ENCODE measurements at regions not wholly inside any gene's neighbourhood (a gene's known extent, or its start where the extent isn't known, plus 50 kb on each side); places are given as distances from the start of the nearest gene placed in this dataset.
"Not testable (repeated sequence)": the region's sequence is repeated elsewhere in the genome, so short reads cannot be mapped to it uniquely, and the experiment has no call there.

GRCh38 chr12:73072214-73072613 lies 800.0 kb downstream of the TRHDE start:
- POLR2A ChIA-PET, result no interaction called here
- H3K27me3 Mint-ChIP-seq (ENCODE audit: low read depth), result no peaks in the 10 kb centered on the region

GRCh38 chr12:73076760-73077159 lies 804.6 kb downstream of the TRHDE start:
- ChIA-PET CTCF (no interaction called here), POLR2A (no interaction called here)
- H3K4me1 Mint-ChIP-seq (ENCODE audit: low read depth), result no peaks in the 10 kb centered on the region
- no peaks in the 10 kb centered on the region for H3K36me3 Mint-ChIP-seq (ENCODE audit: low read depth)
- H3K9me3 Mint-ChIP-seq (ENCODE audit: insufficient read depth), result peaks cover 3% of the 10 kb centered on the region
- DNase-seq (no peak), ATAC-seq (no peak)
- no peak overlapping the region for H3K4me3 Mint-ChIP-seq
- no peak overlapping the region for H3K27ac Mint-ChIP-seq
- no peaks in the 10 kb centered on the region for H3K27me3 Mint-ChIP-seq (ENCODE audit: low read depth)

More at GRCh38 chr12:73072214-73072613, 800.0 kb downstream of the TRHDE start:
- Mint-ChIP-seq H3K36me3 (ENCODE audit: low read depth) (no peaks in the 10 kb centered on the region), H3K4me3 (no peak overlapping the region), H3K9me3 (ENCODE audit: insufficient read depth) (peaks cover 13% of the 10 kb centered on the region), H3K27ac (no peak overlapping the region), H3K4me1 (ENCODE audit: low read depth) (no peaks in the 10 kb centered on the region)
- CTCF ChIA-PET, result no interaction called here
- ATAC-seq (no peak), DNase-seq (no peak)

GRCh38 chr12:73083736-73084135 lies 811.6 kb downstream of the TRHDE start:
- Mint-ChIP-seq H3K27ac (no peak overlapping the region), H3K27me3 (ENCODE audit: low read depth) (no peaks in the 10 kb centered on the region), H3K4me1 (ENCODE audit: low read depth) (no peaks in the 10 kb centered on the region), H3K9me3 (ENCODE audit: insufficient read depth) (peaks cover 10% of the 10 kb centered on the region), H3K4me3 (no peak overlapping the region), H3K36me3 (ENCODE audit: low read depth) (no peaks in the 10 kb centered on the region)
- ATAC-seq, result no peak
- CTCF ChIA-PET, result no interaction called here
- POLR2A ChIA-PET, result no interaction called here
- no peak for DNase-seq

GRCh38 chr12:73106296-73106695 lies 834.1 kb downstream of the TRHDE start:
- Mint-ChIP-seq H3K4me3 (no peak overlapping the region), H3K36me3 (ENCODE audit: low read depth) (no peaks in the 10 kb centered on the region)

GRCh38 chr12:73106896-73107295 lies 834.7 kb downstream of the TRHDE start:
- ChIA-PET POLR2A (no interaction called here), CTCF (no interaction called here)
- Mint-ChIP-seq H3K4me3 (no peak overlapping the region), H3K27me3 (ENCODE audit: low read depth) (no peaks in the 10 kb centered on the region), H3K4me1 (ENCODE audit: low read depth) (no peaks in the 10 kb centered on the region), H3K9me3 (ENCODE audit: insufficient read depth) (peaks cover 5% of the 10 kb centered on the region), H3K36me3 (ENCODE audit: low read depth) (no peaks in the 10 kb centered on the region), H3K27ac (no peak overlapping the region)
- no peak for DNase-seq
- no peak for ATAC-seq

More at GRCh38 chr12:73106296-73106695, 834.1 kb downstream of the TRHDE start:
- no peak overlapping the region for H3K27ac Mint-ChIP-seq
- ChIA-PET POLR2A (no interaction called here), CTCF (no interaction called here)
- DNase-seq, result no peak
- H3K9me3 Mint-ChIP-seq (ENCODE audit: insufficient read depth), result peaks cover 7% of the 10 kb centered on the region
- no peaks in the 10 kb centered on the region for H3K4me1 Mint-ChIP-seq (ENCODE audit: low read depth)
- ATAC-seq, result no peak
- H3K27me3 Mint-ChIP-seq (ENCODE audit: low read depth), result no peaks in the 10 kb centered on the region

- Mint-ChIP-seq H3K36me3 (ENCODE audit: low read depth) (no peaks in the 10 kb centered on the region), H3K27me3 (ENCODE audit: low read depth) (no peaks in the 10 kb centered on the region), H3K4me1 (ENCODE audit: low read depth) (no peaks in the 10 kb centered on the region), H3K27ac (no peak overlapping the region), H3K4me3 (no peak overlapping the region), H3K9me3 (ENCODE audit: insufficient read depth) (peaks cover 10% of the 10 kb centered on the region)
- POLR2A ChIA-PET, result no interaction called here
- CTCF ChIA-PET, result no interaction called here
- DNase-seq, result no peak
- no peak for ATAC-seq
These were observed 838.6 kb downstream of the TRHDE start for GRCh38 chr12:73110816-73111215.

- no peak for DNase-seq
- Mint-ChIP-seq H3K4me1 (ENCODE audit: low read depth) (no peaks in the 10 kb centered on the region), H3K27ac (no peak overlapping the region), H3K4me3 (no peak overlapping the region), H3K36me3 (ENCODE audit: low read depth) (no peaks in the 10 kb centered on the region), H3K9me3 (ENCODE audit: insufficient read depth) (peaks cover 14% of the 10 kb centered on the region), H3K27me3 (ENCODE audit: low read depth) (no peaks in the 10 kb centered on the region)
- ATAC-seq, result no peak
- ChIA-PET CTCF (no interaction called here), POLR2A (no interaction called here)
These were observed 840.1 kb downstream of the TRHDE start for GRCh38 chr12:73112035-73112816.

GRCh38 chr12:73124480-73124879 lies 852.3 kb downstream of the TRHDE start:
- H3K4me1 Mint-ChIP-seq (ENCODE audit: low read depth), result no peaks in the 10 kb centered on the region
- no peaks in the 10 kb centered on the region for H3K9me3 Mint-ChIP-seq (ENCODE audit: insufficient read depth)
- no peak overlapping the region for H3K4me3 Mint-ChIP-seq
- ATAC-seq (no peak), DNase-seq (no peak)
- POLR2A ChIA-PET, result no interaction called here
- no peaks in the 10 kb centered on the region for H3K36me3 Mint-ChIP-seq (ENCODE audit: low read depth)
- H3K27ac Mint-ChIP-seq, result no peak overlapping the region
- H3K27me3 Mint-ChIP-seq (ENCODE audit: low read depth), result no peaks in the 10 kb centered on the region
- CTCF ChIA-PET, result no interaction called here

GRCh38 chr12:73125148-73125547 lies 853.0 kb downstream of the TRHDE start:
- no peak overlapping the region for H3K4me3 Mint-ChIP-seq
- H3K4me1 Mint-ChIP-seq (ENCODE audit: low read depth), result no peaks in the 10 kb centered on the region
- DNase-seq (no peak), ATAC-seq (no peak)
- H3K27me3 Mint-ChIP-seq (ENCODE audit: low read depth), result no peaks in the 10 kb centered on the region
- ChIA-PET POLR2A (no interaction called here), CTCF (no interaction called here)
- peaks cover 4% of the 10 kb centered on the region for H3K9me3 Mint-ChIP-seq (ENCODE audit: insufficient read depth)
- H3K27ac Mint-ChIP-seq, result no peak overlapping the region
- no peaks in the 10 kb centered on the region for H3K36me3 Mint-ChIP-seq (ENCODE audit: low read depth)

GRCh38 chr12:73136386-73136785 lies 864.2 kb downstream of the TRHDE start:
- POLR2A ChIA-PET, result no interaction called here
- Mint-ChIP-seq H3K27ac (no peak overlapping the region), H3K36me3 (ENCODE audit: low read depth) (no peaks in the 10 kb centered on the region), H3K9me3 (ENCODE audit: insufficient read depth) (peaks cover 12% of the 10 kb centered on the region), H3K4me3 (no peak overlapping the region), H3K27me3 (ENCODE audit: low read depth) (no peaks in the 10 kb centered on the region), H3K4me1 (ENCODE audit: low read depth) (no peaks in the 10 kb centered on the region)
- CTCF ChIA-PET, result no interaction called here
- ATAC-seq (no peak), DNase-seq (no peak)

- H3K4me1 Mint-ChIP-seq (ENCODE audit: low read depth); H3K27ac Mint-ChIP-seq; H3K9me3 Mint-ChIP-seq (ENCODE audit: insufficient read depth); DNase-seq; H3K27me3 Mint-ChIP-seq (ENCODE audit: low read depth); CTCF ChIA-PET; ATAC-seq; POLR2A ChIA-PET; H3K4me3 Mint-ChIP-seq; H3K36me3 Mint-ChIP-seq (ENCODE audit: low read depth): not testable (repeated sequence)
These were observed 867.5 kb downstream of the TRHDE start for GRCh38 chr12:73139642-73140041.

GRCh38 chr12:73158341-73158740 lies 886.2 kb downstream of the TRHDE start:
- H3K4me3 Mint-ChIP-seq, result no peak overlapping the region
- CTCF ChIA-PET, result no interaction called here
- H3K27ac Mint-ChIP-seq, result no peak overlapping the region
- ATAC-seq, result no peak
- H3K9me3 Mint-ChIP-seq (ENCODE audit: insufficient read depth), result peaks cover 9% of the 10 kb centered on the region
- POLR2A ChIA-PET, result no interaction called here
- no peaks in the 10 kb centered on the region for H3K4me1 Mint-ChIP-seq (ENCODE audit: low read depth)
- no peak for DNase-seq
- no peaks in the 10 kb centered on the region for H3K36me3 Mint-ChIP-seq (ENCODE audit: low read depth)
- H3K27me3 Mint-ChIP-seq (ENCODE audit: low read depth), result no peaks in the 10 kb centered on the region

- H3K4me3 Mint-ChIP-seq, result no peak overlapping the region
- ATAC-seq (no peak), DNase-seq (no peak)
- CTCF ChIA-PET, result no interaction called here
- H3K27me3 Mint-ChIP-seq (ENCODE audit: low read depth), result no peaks in the 10 kb centered on the region
- no peak overlapping the region for H3K27ac Mint-ChIP-seq
- H3K4me1 Mint-ChIP-seq (ENCODE audit: low read depth), result no peaks in the 10 kb centered on the region
- H3K36me3 Mint-ChIP-seq (ENCODE audit: low read depth), result no peaks in the 10 kb centered on the region
- H3K9me3 Mint-ChIP-seq (ENCODE audit: insufficient read depth), result peaks cover 19% of the 10 kb centered on the region
- POLR2A ChIA-PET, result no interaction called here
These were observed 887.8 kb downstream of the TRHDE start for GRCh38 chr12:73159954-73160353.

Measured in activated CD8-positive, alpha-beta T cell treated with anti-CD3 and anti-CD28 coated beads, Interleukin-2, amount 10 ng/mL, durations not matched to agents 7 days and 5 days (primary cell).